Epithelial cell of prostate (primary cell): ENCODE measurements at regions not wholly inside any gene's neighbourhood (a gene's known extent, or its start where the extent isn't known, plus 50 kb on each side); places are given as distances from the start of the nearest gene placed in this dataset.
A peak's percentile ranks its signal among the peaks of the same experiment; 100 is the strongest.

Experiments
- DNase-seq: peaks from one replicate; pipeline ENCODE4 v3.0.0-alpha.2; 2011; ENCODE audit warnings: low read depth, low spot score
- H3K27ac ChIP-seq: fragments of 450-650 bp; 2 replicates; pipeline ENCODE4 v1.5.1; 2017; ENCODE audit warnings: mild to moderate bottlenecking

DNA sequence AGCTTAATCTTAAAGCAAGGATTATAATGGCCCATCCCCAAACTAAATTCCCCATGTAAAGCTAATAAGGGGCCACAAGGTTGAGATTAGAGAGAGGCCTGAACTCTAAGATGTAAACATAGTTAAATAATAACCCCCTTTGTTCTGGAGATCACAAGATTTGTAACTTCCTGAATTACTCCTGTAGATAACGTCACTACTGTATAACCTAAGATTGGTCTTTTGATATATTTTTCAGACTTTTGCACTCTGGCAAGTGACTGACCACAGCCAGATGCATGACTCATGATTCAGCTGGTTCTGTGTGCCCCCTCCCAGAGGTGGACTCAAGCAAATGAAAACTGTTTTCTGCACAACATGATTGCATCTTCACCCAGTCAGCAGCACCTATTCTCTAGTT, 686.0 kb upstream of the DDX18 start:
- no peak for DNase-seq
- H3K27ac ChIP-seq, result no peak overlapping the region

DNA sequence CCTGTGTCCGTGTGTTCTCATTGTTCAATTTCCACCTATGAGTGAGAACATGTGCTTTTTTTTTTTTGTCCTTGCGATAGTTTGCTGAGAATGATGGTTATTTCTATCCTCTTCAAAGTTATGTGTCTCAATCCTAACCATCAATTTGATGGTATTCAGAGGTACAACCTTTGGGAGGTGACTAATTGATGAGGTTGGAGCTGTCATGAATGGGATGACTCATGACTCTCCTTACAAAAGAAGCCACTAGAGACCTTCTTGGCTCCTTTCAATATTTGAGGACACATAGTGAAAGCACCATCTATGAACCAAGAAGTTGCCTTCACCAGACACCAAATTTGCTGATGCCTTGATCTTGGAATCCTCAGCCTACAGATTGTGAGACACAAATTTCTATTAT, 677.1 kb upstream of the DDX18 start:
- no peak for DNase-seq
- H3K27ac ChIP-seq, result no peak overlapping the region

DNA sequence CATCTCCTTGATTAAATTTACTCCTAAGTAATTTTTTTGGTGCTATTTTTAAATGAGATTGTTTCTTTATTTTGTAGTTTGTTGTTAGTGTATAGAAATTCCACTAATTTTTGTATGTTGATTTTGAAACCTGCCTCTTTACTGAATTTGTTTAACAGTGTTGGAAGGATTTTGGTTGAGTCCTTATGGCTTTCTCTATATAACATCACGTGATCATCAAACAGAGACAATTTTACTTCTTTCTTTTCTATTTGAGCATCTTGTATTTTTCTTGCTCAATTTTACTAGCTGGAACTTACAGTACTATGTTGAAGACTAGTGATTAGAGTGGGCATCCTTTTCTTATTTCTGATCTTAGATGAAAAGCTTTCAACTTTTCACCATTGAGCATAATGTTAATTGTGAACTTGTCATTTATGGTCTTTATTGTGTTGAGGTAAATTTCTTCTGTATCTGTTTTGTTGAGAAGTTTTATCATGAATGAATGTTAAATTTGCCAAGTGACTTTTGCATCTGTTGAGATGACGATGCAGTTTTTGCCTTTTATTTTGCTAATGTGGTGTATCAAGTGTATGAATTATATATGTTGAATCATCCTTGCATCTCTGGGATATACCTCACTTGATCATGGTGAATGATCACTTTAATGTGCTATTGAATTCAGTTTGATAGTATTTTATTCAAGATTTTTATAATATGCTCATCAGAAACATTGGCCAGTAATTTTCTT, 645.3 kb upstream of the DDX18 start:
- no peak for DNase-seq
- no peak overlapping the region for H3K27ac ChIP-seq

DNA sequence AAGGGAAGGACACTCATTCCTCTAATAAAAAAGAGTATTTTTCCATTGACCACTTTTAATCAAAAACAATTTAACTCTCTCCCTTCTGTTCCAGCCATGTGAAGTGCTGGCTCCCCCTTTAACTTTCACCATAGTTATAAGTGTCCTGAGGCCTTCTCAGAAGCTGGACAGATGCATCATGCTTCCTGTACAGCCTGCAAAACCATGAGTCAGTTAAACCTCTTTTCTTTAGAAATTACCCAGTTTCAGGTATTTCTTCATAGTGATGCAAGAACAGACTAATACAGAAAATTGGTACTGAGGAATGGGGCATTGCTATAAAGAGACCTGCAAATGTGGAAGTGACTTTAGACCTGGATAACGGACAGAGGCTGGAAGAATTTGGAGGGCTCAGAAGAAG, 643.6 kb upstream of the DDX18 start:
- no peak for DNase-seq

DNA sequence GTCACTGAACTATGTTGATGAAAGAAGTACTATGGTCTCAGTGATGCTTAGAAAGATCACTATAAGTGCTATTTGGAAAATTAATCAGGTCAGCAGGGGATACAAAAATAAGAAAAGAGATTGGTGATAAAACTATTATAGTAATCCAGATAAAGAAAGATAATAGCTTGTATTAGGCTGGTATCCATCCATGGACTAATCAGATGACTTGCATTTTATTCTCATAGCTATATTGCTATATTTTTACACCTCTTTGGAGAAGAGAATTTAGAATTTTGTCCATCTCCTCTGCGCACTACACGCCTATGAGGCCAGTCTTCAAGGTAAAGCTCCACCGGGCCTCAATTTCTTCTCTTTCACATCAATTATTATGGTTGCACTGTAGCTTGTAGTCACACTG, 635.1 kb upstream of the DDX18 start:
- H3K27ac ChIP-seq, result no peak overlapping the region
- no peak for DNase-seq

More for the DNA sequence above, 643.6 kb upstream of the DDX18 start:
- no peak overlapping the region for H3K27ac ChIP-seq

DNA sequence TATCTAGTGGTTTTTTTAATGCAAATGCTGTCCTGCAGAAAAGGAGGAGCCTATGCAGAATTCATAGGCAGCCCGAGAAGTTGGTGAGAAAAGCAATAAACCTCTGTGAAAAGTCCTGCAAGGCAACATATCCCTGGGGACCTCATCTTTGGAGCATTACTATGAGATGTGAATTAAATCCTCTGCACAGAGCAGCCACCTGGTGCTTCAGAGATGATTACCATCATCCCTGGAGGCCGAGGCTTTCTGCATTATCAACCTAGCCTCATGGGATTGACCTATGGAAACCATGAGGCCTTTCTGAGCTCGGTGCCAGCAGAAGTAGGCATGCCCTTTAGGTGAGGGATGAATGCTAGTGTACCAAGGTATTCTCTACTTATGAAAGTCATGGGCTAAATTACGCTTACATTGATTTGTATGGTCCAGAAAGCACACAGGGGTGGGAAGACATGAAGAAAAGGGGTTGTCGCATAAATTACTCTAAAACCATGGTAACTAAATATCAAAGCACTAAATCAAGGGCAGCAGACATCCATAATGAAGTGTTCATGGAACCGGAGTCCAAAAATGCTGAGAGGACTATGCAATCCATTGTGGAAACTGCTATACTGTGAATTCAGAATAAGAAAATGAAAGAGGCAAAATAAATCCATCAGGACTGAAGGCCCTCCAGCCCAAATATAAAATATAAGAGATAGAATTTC, 623.5 kb upstream of the DDX18 start:
- no peak overlapping the region for H3K27ac ChIP-seq
- DNase-seq, result no peak

DNA sequence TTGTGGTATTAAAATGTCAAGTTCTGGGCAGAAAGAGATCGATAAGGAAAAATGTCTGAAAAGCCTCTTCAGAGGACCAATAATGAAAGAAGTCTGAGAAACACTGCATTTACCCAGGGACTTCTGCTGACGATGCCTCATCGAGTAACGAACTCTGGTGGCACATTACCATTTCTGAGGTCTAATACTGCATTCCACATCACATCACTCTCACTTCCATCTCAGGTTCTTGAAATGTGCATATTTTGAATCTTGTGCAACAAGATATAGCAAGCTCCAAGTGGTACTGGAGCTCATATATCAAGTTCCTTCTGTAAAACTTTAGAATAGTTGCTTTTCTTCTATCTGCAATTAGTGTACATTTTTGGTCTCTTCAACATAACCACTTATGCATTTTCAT, 619.1 kb upstream of the DDX18 start:
- DNase-seq, result no peak
- no peak overlapping the region for H3K27ac ChIP-seq

DNA sequence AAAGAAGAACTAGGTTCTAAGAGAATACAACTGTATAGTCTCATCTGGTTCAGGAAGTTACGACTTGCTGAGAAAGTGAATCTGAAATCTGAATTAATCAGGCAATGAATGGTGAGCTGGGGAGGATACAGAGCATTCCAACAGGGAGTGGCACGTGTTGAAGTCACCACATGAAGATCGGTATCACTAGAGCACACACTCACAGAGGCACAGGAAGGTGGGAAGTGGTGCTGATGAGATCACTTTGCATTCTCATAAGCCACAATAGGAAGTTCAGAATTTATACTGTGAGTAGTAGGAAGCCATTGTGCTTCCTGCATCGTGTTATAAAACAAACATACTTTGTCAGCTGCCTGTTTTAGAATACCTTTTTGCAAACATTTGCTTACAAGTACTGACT, 615.0 kb upstream of the DDX18 start:
- no peak overlapping the region for H3K27ac ChIP-seq
- no peak for DNase-seq

DNA sequence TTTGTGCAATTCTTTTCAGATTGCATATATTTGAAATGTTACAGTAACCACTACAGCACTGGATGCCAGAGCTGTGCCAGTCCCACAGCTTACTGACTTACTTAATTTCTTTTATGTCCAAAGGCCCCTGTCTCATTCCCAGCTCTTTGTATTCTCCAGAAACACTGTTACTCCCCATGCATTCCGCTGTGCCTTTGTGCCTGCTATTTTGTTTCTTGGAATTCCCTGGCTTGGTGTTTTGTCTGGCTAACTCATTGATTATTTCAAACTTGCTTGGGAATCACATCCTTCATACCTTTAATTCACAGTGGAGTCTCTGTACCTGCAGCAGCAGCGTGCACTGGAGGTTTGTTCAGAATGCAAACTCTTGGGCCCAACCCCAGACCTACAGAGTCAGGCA, 601.9 kb upstream of the DDX18 start:
- H3K27ac ChIP-seq, result no peak overlapping the region
- no peak for DNase-seq

DNA sequence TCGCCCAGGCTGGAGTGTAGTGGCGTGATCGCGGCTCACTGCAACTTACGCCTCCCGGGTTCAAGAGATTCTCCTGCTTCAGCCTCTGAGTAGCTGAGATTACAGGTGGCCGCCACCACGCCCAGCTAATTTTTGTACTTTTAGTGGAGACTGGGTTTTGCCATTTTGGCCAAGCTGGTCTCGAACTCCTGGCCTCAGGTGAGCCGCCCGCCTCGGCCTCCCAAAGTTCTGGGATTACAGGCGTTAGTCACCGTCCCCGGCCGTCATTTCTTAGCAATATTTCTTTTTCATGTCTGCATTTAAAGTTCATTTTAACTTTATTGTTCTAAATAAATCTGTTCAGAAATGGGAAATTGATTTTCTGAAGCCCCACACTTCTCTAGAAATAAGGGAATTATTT, 597.3 kb upstream of the DDX18 start:
- H3K27ac ChIP-seq, result no peak overlapping the region

DNA sequence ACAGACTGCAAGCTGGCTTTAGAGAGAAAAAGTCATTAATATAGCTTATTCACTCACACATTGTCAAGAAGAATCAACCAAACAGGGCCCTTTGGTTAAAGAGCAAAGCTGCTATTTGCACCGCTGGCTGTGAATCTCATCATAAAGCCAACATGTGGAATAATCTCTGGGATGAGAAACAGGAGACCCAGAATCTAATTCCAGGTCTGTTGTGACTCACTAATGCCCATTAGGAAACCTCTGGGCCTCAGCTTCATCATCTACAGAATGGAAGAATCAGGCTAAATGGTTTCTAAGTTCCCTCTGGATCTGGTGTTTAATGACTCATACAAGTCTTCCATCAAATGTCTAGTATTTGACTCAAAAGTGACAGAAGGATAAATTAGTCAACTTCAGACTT, 591.7 kb upstream of the DDX18 start:
- DNase-seq, result no peak
- H3K27ac ChIP-seq, result no peak overlapping the region

More for the DNA sequence above, 597.3 kb upstream of the DDX18 start:
- DNase-seq, result no peak

DNA sequence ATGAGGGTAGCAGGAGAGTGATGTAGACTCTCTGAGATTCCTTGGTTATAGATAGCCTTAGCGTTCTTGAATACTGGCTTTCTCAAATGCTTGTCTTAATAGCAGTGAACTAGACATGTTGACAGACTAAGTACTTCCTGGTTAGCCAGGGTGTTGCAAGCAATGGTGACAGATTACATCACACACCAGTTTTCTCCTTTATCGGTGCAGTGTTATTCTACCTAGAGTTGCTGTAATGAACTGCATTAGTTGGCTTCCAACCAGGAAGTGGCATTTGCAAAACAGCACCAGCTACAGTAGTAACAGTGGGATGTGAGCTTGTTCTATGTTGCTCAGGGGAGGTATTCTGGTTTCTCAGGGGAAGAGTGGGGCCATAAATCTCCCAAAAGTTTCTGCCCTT, 582.2 kb upstream of the DDX18 start:
- no peak overlapping the region for H3K27ac ChIP-seq
- peak; percentile 2 for DNase-seq

DNA sequence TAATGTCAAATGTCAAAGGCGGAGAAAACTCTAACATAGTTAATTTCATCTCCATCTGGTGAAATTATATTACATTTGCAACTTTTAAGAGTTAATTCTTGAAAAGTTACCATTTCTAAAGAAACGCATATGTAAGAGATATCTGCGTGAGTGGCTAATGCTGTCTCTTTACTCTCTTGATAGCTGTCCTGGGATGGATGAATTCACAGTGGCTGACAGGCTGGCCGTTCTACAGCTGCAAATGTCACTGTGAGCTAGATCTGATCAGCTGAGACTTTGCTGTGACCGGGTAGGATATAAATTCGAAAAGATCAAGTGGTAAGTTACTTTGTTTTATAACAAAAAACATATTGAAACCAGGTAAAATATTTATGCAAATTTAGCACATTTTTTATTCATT, 557.1 kb upstream of the DDX18 start:
- DNase-seq, result no peak
- no peak overlapping the region for H3K27ac ChIP-seq

DNA sequence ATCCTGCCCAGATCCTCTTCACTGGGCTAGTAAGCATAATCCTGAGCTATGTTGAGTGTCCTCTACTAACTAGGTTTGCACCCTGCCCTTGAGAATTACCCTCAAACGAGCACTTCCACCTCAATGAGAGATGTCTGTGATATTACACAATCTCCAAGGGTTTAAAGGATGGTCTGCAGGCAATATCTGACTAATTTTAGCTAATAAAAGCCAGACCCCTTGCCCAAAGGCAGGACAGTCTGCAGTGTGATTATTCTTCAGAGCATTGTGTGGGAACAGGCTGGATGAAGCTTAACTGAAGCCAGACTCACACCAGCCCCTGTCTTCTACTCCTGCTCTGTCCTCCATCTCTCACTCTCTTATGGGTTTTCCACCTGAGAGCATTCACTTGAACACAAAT, 544.9 kb upstream of the DDX18 start:
- H3K27ac ChIP-seq, result no peak overlapping the region
- no peak for DNase-seq

DNA sequence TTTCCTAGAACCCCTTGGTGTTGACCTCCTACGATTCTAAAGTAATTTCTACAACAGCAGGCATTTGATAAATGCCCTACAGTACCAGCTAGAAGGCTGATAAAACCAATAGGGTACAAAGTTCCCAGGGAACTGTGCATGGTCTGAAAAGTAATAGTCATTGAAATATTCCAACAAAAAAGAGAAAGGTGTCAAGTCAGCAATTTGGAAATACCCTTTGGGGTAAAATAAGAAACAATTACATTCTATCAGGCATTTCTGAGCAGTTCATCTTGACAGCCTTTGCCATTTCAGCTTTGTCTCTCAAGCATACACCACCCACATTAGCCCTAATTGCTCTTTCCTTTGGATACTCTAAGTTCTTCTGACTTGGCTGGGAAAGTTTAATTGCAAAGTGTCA, 542.9 kb upstream of the DDX18 start:
- no peak for DNase-seq
- no peak overlapping the region for H3K27ac ChIP-seq

DNA sequence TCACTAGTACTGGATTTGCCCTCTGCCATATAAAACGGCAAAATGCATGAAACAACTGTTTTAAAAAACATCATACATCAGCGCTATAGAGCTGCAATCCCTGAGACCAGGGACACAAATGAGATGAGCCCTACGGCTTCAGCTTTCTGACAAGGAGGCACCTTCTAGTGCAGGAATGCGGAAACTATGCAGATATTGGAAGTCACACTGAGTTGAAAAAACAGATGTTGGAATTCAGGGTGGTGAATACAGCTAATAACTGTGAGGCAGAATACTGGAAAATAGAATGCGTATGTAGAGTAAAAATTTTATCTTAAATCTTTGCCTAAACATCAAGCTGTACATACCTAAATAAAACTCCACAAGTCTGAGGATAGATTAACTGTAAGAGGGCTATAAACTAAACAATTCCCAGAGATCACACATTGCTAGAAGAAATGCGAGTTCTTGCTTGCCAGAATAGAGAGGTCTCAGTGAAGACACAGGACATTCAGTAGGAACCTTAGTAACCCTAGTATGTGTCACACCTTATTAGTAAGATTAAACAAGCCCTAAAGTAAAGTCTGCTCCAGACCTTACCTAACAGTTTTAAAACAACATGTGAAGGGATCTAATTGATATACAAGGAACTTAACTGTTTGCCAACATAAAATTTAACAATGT, 541.4 kb upstream of the DDX18 start:
- no peak for DNase-seq

DNA sequence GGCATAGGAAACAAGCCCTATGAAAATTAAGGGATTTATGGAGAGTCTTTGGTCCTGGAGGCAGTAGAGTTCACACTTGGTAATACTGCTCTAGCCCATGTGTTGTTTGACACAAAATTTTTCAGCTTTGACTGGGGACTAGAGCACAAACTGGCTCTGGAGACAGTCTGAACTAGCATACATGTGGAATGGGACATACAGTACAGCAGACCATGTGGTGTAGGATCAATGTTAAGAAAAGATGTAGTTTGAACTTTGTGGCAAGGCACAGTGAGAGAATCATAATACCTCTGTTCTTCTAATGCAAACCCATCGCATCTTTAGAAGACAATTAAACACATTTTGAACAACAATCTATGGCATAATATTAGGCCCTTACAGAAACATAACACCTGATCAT, 521.5 kb upstream of the DDX18 start:
- H3K27ac ChIP-seq, result no peak overlapping the region
- DNase-seq, result no peak

More for the DNA sequence above, 541.4 kb upstream of the DDX18 start:
- peak overlapping the region; percentile 26 for H3K27ac ChIP-seq

DNA sequence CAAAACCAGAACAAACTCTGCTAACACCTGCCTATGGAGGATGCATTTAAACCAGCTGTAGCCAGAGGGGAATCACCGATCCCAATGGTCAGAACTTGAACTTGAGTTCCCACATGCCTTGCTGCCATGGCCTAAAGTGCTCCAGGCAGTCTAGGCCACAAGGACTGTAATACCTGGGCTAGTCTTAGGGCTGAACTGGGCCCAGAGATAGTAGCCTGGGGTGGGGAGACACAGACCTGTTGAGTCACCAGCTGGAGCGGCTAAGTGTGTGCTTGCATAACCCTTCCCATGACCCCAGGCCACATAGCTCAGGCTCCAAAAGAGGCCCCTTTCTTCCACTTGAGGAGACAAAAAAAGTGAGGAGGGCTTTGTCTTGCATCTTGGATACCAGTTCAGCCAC, 515.0 kb upstream of the DDX18 start:
- H3K27ac ChIP-seq, result no peak overlapping the region
- no peak for DNase-seq

DNA sequence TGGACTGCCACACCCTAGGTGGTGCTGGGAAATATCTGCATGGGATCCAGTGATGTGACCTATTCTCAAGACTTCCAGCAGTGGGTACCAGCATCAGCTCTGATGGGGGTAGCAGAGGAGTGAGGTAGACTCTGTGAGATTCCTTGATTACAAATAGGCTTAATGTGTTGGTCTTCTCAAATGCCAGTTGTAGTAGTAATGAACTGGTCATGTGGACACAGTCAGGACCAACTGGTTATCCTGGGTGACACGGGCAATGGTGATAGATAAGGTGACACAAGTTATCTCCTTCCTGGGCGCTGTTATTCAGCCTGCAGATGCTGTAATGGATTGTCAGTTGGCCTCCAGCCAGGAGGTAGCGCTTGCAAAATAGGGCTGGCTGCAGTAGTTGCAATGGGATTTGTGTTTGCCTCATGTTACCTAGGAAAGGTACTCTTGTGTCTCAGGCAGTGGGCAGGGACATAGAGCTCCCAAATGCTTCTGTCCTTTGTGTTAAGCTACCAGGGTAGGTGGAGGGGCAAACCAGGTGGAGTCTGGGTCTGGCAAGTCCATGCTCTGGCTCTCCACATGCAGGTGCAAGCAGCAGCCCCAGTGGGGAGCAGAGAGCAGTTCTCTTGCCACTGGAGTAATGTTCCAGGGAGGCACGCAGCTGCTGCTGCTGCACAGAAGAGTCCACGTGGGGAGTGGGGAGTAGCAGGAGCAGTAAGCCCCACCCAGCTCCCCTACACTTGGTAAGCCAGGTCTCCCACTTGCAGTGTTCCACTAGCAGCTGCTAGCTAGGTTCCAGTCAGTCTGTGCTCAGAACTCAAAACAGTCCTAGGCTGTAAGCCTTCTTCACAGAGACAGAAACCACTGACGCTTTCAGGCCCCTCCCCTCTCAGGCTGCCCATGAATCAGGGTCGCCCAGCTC, 505.4 kb upstream of the DDX18 start:
- H3K27ac ChIP-seq, result no peak overlapping the region
- no peak for DNase-seq

DNA sequence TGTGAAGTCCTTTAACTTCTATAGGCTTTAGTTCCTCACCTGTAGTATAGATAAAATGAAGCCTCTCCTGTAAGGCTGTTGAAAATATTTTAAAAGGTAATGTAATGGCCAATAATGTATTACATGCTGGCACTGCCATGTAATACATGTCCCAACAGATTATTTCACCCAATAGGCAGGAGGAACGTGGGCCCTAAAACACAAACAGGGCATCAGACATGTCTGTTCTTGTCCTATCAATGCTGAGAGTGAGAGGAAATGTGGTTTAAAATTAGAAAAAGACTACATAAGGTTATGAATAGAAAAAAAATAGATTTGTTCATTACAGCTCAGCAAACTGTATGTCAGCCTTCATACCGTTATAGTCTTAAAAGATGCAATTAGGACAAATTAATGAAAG, 492.7 kb upstream of the DDX18 start:
- no peak overlapping the region for H3K27ac ChIP-seq
- DNase-seq, result peak; percentile 27

DNA sequence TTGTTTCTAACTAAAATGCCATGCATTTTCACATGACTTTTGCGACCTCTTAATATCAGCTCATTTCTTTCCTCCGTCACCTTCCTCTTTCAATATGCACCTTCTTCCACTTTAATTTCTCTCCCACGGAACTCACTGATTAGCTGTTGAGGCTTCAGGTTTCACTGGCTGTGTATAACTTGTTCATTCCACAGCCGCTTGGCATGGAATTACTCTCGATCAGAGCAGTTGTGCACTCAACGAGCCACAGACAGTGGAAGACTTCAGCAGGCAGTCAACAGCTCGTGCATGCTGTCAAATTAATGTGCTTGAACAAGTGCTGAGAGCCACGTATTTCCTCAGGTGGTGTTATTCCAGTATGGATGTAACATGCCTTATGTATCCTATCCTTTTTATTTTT, 491.2 kb upstream of the DDX18 start:
- DNase-seq, result no peak
- H3K27ac ChIP-seq, result no peak overlapping the region
